ENCODE measurements at regions not wholly inside any gene's neighbourhood (a gene's known extent, or its start where the extent isn't known, plus 50 kb on each side); places are given as distances from the start of the nearest gene placed in this dataset.

DNA sequence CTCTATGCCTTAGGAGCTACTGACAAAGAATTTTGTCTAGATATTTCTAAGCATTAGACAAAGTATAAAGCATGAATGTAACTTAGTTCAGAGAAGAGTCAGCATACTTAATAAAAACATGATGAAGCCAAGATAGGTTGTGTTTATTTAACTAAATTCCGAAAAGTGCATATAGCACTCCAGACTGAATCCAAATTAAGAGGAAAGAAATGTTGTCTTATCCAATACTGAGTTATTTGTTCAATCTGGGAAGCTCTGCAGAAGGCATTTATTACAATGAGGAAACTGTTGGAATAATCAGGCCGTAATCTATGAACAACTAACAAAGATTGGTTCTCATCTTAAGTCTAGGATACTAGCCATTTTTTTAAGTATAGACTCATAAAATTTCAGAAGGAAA, 100.2 kb downstream of the TNFSF18 start (continued):
- TF ChIP-seq REST (IDR thresholded peaks at IDR 0.05; ENCODE audit: low read depth, low read length) (no peak), POLR2AphosphoS5 (IDR thresholded peaks at IDR 0.05; ENCODE audit: low read depth, low read length) (no peak), TAF1 (IDR thresholded peaks at IDR 0.05; ENCODE audit: borderline replicate concordance, low read depth, low read length) (no peak), NFIC (IDR thresholded peaks at IDR 0.05; ENCODE audit: borderline replicate concordance) (no peak), FOXJ3 (CRISPR knock-in tag; IDR thresholded peaks at IDR 0.05) (no peak), RAD21 (IDR thresholded peaks at IDR 0.05; ENCODE audit: low read length) (no peak), FOXM1 (IDR thresholded peaks at IDR 0.05; ENCODE audit: low read depth) (no peak), GABPA (IDR thresholded peaks at IDR 0.05; ENCODE audit: low read depth) (no peak)

DNA sequence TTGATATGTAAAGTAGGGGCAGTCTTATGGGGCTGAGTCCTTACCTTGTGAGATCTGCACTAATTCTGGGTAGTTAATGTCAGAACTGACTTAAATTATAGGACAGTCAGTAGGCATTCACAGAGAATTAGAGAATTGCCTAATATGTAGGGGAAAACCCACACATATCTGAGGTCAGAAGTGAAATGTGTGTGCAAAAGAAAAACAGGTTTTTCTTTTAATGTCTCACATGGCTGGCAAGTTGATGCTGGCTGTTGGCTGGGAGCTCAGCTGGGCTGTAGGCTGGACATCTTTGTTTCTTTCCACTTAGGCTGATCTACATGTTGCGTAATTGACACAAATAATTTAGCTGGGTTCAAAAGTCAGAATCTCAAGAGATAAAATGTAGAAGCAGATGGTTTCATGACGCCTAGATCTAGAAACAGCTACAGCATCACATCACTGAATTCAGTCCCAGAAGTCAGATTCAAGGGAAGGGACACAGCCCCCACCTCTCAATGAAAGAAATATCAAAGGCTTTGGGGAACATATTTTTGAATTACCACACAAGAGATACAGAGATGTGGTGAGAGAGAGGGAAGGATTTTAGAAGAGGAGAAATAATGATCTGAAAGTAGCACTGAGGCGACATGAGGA, 98.9 kb downstream of the TNFSF18 start:
- Histone ChIP-seq H3K9me2 (no peaks in the 10 kb centered on the region), H2AFZ (ENCODE audit: low read depth) (no peak overlapping the region), H3K27ac (ENCODE audit: low read depth in 2 of 2, low read length in 1 of 2) (peak overlapping the region in 1 of 2 experiments; percentile 41; a peak in 1 of 4 replicates), H3K27me3 (ENCODE audit: insufficient read depth) (no peaks in the 10 kb centered on the region), H3K36me3 (replicated peaks in 1 of 2; ENCODE audit: control insufficient read depth in 1 of 2, insufficient read depth in 2 of 2, low read length in 1 of 2) (no peaks in the 10 kb centered on the region), H4K20me1 (ENCODE audit: insufficient read depth) (no peaks in the 10 kb centered on the region), H3K9ac (no peak overlapping the region), H3K79me2 (ENCODE audit: insufficient read depth) (no peaks in the 10 kb centered on the region), H3K9me3 (no peaks in the 10 kb centered on the region), H3K4me3 (ENCODE audit: low read depth in 2 of 2, low read length in 1 of 2) (no peak overlapping the region), H3F3A (replicated peaks; ENCODE audit: insufficient read depth) (peaks cover 36% of the 10 kb centered on the region), H3K4me1 (ENCODE audit: control insufficient read depth in 1 of 2, insufficient read depth in 2 of 2, low read depth in 1 of 2, low read length in 1 of 2) (peaks cover 10 to 36% of the 10 kb centered on the region in 2 experiments; a peak in 3 of 4 replicates), H3K4me2 (no peak overlapping the region)
- ChIA-PET POLR2A (no interaction called here), CTCF (no interaction called here)
- TF ChIP-seq FOXM1 (IDR thresholded peaks at IDR 0.05; ENCODE audit: low read depth): no peak
- TF ChIP-seq NFIC (IDR thresholded peaks at IDR 0.05; ENCODE audit: borderline replicate concordance): no peak
- TF ChIP-seq FOSL2 (IDR thresholded peaks at IDR 0.05; ENCODE audit: borderline replicate concordance, low read depth): no peak
- TF ChIP-seq, protein P1, sequence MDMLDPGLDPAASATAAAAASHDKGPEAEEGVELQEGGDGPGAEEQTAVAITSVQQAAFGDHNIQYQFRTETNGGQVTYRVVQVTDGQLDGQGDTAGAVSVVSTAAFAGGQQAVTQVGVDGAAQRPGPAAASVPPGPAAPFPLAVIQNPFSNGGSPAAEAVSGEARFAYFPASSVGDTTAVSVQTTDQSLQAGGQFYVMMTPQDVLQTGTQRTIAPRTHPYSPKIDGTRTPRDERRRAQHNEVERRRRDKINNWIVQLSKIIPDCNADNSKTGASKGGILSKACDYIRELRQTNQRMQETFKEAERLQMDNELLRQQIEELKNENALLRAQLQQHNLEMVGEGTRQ (IDR thresholded peaks at IDR 0.05; ENCODE audit: borderline replicate concordance, low read depth, low read length): no peak
- no peak for TF ChIP-seq USF1 (IDR thresholded peaks at IDR 0.05; ENCODE audit: borderline replicate concordance, low read depth)
- TF ChIP-seq TEAD4 (IDR thresholded peaks at IDR 0.05; ENCODE audit: borderline replicate concordance, insufficient read depth): no peak
- no peak for TF ChIP-seq TCF12 (IDR thresholded peaks at IDR 0.05)
- TF ChIP-seq CHD2 (IDR thresholded peaks at IDR 0.05; ENCODE audit: low read length, partially characterized antibody): no peak
- no peak for TF ChIP-seq RCOR1 (IDR thresholded peaks at IDR 0.05; ENCODE audit: low read length)
- TF ChIP-seq PBX3 (IDR thresholded peaks at IDR 0.05): no peak
- no peak for TF ChIP-seq MEF2A (IDR thresholded peaks at IDR 0.05; ENCODE audit: borderline replicate concordance, low read depth)
- no peak for TF ChIP-seq REST (IDR thresholded peaks at IDR 0.05; ENCODE audit: low read depth, low read length)
- TF ChIP-seq RXRA (IDR thresholded peaks at IDR 0.05; ENCODE audit: borderline replicate concordance, low read depth): no peak
- TF ChIP-seq FOXJ3 (CRISPR knock-in tag; IDR thresholded peaks at IDR 0.05): no peak
- no peak for TF ChIP-seq SIN3A (IDR thresholded peaks at IDR 0.05; ENCODE audit: borderline replicate concordance, low read depth, low read length)
- no peak for TF ChIP-seq TAF1 (IDR thresholded peaks at IDR 0.05; ENCODE audit: borderline replicate concordance, low read depth, low read length)
- TF ChIP-seq POLR2AphosphoS5 (IDR thresholded peaks at IDR 0.05; ENCODE audit: low read depth, low read length): no peak
- no peak for TF ChIP-seq EZH2phosphoT487 (IDR thresholded peaks at IDR 0.05; ENCODE audit: borderline replicate concordance, low read depth)
- no peak for DNase-seq
- 79% methylated on average over 3 of the region's 3 CpGs for WGBS (ENCODE audit: low lambda C conversion rate)

Data from SK-N-SH (cell line).